ENCODE measurements at regions not wholly inside any gene's neighbourhood (a gene's known extent, or its start where the extent isn't known, plus 50 kb on each side); places are given as distances from the start of the nearest gene placed in this dataset.

- Histone ChIP-seq H3K4me3 (ENCODE audit: low read length) (no peak overlapping the region), H3K36me3 (ENCODE audit: control insufficient read depth, insufficient read depth, low read length) (no peaks in the 10 kb centered on the region), H3K9ac (ENCODE audit: low read length) (no peak overlapping the region), H3K4me1 (ENCODE audit: control insufficient read depth, insufficient read depth, low read length) (no peaks in the 10 kb centered on the region), H3K9me3 (ENCODE audit: control insufficient read depth, low read length) (no peaks in the 10 kb centered on the region), H3K27me3 (ENCODE audit: control insufficient read depth, insufficient read depth, low read length) (peaks cover 5% of the 10 kb centered on the region)
Observed at GRCh38 chr14:22149058-22149457, 440.0 kb downstream of the DAD1 start.

GRCh38 chr14:22147716-22148115 is 441.3 kb downstream of the DAD1 start:
- no peaks in the 10 kb centered on the region for H3K9me3 ChIP-seq (ENCODE audit: control insufficient read depth, low read length)
- H3K36me3 ChIP-seq (ENCODE audit: control insufficient read depth, insufficient read depth, low read length) = no peaks in the 10 kb centered on the region
- peaks cover 5% of the 10 kb centered on the region for H3K27me3 ChIP-seq (ENCODE audit: control insufficient read depth, insufficient read depth, low read length)
- no peaks in the 10 kb centered on the region for H3K4me1 ChIP-seq (ENCODE audit: control insufficient read depth, insufficient read depth, low read length)
- no peak overlapping the region for H3K9ac ChIP-seq (ENCODE audit: low read length)
- no peak overlapping the region for H3K4me3 ChIP-seq (ENCODE audit: low read length)

- Histone ChIP-seq H3K9me3 (ENCODE audit: control insufficient read depth, low read length) (no peaks in the 10 kb centered on the region), H3K4me3 (ENCODE audit: low read length) (no peak overlapping the region), H3K4me1 (ENCODE audit: control insufficient read depth, insufficient read depth, low read length) (no peaks in the 10 kb centered on the region), H3K9ac (ENCODE audit: low read length) (no peak overlapping the region), H3K36me3 (ENCODE audit: control insufficient read depth, insufficient read depth, low read length) (no peaks in the 10 kb centered on the region), H3K27me3 (ENCODE audit: control insufficient read depth, insufficient read depth, low read length) (peaks cover 5% of the 10 kb centered on the region)
Observed at GRCh38 chr14:22143363-22143762, 445.7 kb downstream of the DAD1 start.

- Histone ChIP-seq H3K4me3 (ENCODE audit: low read length) (no peak overlapping the region), H3K36me3 (ENCODE audit: control insufficient read depth, insufficient read depth, low read length) (no peaks in the 10 kb centered on the region), H3K9me3 (ENCODE audit: control insufficient read depth, low read length) (no peaks in the 10 kb centered on the region), H3K9ac (ENCODE audit: low read length) (no peak overlapping the region), H3K4me1 (ENCODE audit: control insufficient read depth, insufficient read depth, low read length) (no peaks in the 10 kb centered on the region), H3K27me3 (ENCODE audit: control insufficient read depth, insufficient read depth, low read length) (no peaks in the 10 kb centered on the region)
Observed at GRCh38 chr14:22140633-22141032, 448.4 kb downstream of the DAD1 start.

GRCh38 chr14:22131749-22132476 is 457.1 kb downstream of the DAD1 start:
- H3K4me3 ChIP-seq (ENCODE audit: low read length) = no peak overlapping the region
- H3K27me3 ChIP-seq (ENCODE audit: control insufficient read depth, insufficient read depth, low read length) = no peaks in the 10 kb centered on the region

GRCh38 chr14:22124073-22124613 is 450.5 kb upstream of the OR4E1 start:
- Histone ChIP-seq H3K9me3 (ENCODE audit: control insufficient read depth, low read length) (no peaks in the 10 kb centered on the region), H3K4me3 (ENCODE audit: low read length) (no peak overlapping the region), H3K4me1 (ENCODE audit: control insufficient read depth, insufficient read depth, low read length) (no peaks in the 10 kb centered on the region), H3K27me3 (ENCODE audit: control insufficient read depth, insufficient read depth, low read length) (no peaks in the 10 kb centered on the region), H3K36me3 (ENCODE audit: control insufficient read depth, insufficient read depth, low read length) (no peaks in the 10 kb centered on the region), H3K9ac (ENCODE audit: low read length) (no peak overlapping the region)

More at GRCh38 chr14:22131749-22132476, 457.1 kb downstream of the DAD1 start:
- Histone ChIP-seq H3K9me3 (ENCODE audit: control insufficient read depth, low read length) (no peaks in the 10 kb centered on the region), H3K4me1 (ENCODE audit: control insufficient read depth, insufficient read depth, low read length) (no peaks in the 10 kb centered on the region), H3K36me3 (ENCODE audit: control insufficient read depth, insufficient read depth, low read length) (no peaks in the 10 kb centered on the region), H3K9ac (ENCODE audit: low read length) (no peak overlapping the region)

GRCh38 chr14:22122829-22123560 is 449.4 kb upstream of the OR4E1 start:
- H3K4me3 ChIP-seq (ENCODE audit: low read length) = no peak overlapping the region
- no peaks in the 10 kb centered on the region for H3K27me3 ChIP-seq (ENCODE audit: control insufficient read depth, insufficient read depth, low read length)
- H3K4me1 ChIP-seq (ENCODE audit: control insufficient read depth, insufficient read depth, low read length) = no peaks in the 10 kb centered on the region
- H3K36me3 ChIP-seq (ENCODE audit: control insufficient read depth, insufficient read depth, low read length) = no peaks in the 10 kb centered on the region
- no peaks in the 10 kb centered on the region for H3K9me3 ChIP-seq (ENCODE audit: control insufficient read depth, low read length)
- H3K9ac ChIP-seq (ENCODE audit: low read length) = no peak overlapping the region

- Histone ChIP-seq H3K9me3 (ENCODE audit: control insufficient read depth, low read length) (no peaks in the 10 kb centered on the region), H3K4me1 (ENCODE audit: control insufficient read depth, insufficient read depth, low read length) (no peaks in the 10 kb centered on the region), H3K4me3 (ENCODE audit: low read length) (no peak overlapping the region), H3K36me3 (ENCODE audit: control insufficient read depth, insufficient read depth, low read length) (no peaks in the 10 kb centered on the region), H3K27me3 (ENCODE audit: control insufficient read depth, insufficient read depth, low read length) (no peaks in the 10 kb centered on the region), H3K9ac (ENCODE audit: low read length) (no peak overlapping the region)
Observed at GRCh38 chr14:22122227-22122818, 448.7 kb upstream of the OR4E1 start.

GRCh38 chr14:22118899-22119477 is 445.4 kb upstream of the OR4E1 start:
- Histone ChIP-seq H3K36me3 (ENCODE audit: control insufficient read depth, insufficient read depth, low read length) (no peaks in the 10 kb centered on the region), H3K27me3 (ENCODE audit: control insufficient read depth, insufficient read depth, low read length) (no peaks in the 10 kb centered on the region), H3K4me1 (ENCODE audit: control insufficient read depth, insufficient read depth, low read length) (no peaks in the 10 kb centered on the region), H3K9me3 (ENCODE audit: control insufficient read depth, low read length) (no peaks in the 10 kb centered on the region), H3K4me3 (ENCODE audit: low read length) (no peak overlapping the region), H3K9ac (ENCODE audit: low read length) (no peak overlapping the region)

- Histone ChIP-seq H3K4me1 (ENCODE audit: control insufficient read depth, insufficient read depth, low read length) (no peaks in the 10 kb centered on the region), H3K27me3 (ENCODE audit: control insufficient read depth, insufficient read depth, low read length) (no peaks in the 10 kb centered on the region), H3K9ac (ENCODE audit: low read length) (no peak overlapping the region), H3K36me3 (ENCODE audit: control insufficient read depth, insufficient read depth, low read length) (no peaks in the 10 kb centered on the region), H3K9me3 (ENCODE audit: control insufficient read depth, low read length) (no peaks in the 10 kb centered on the region), H3K4me3 (ENCODE audit: low read length) (no peak overlapping the region)
Observed at GRCh38 chr14:22113401-22113800, 439.8 kb upstream of the OR4E1 start.

GRCh38 chr14:22112004-22112403 is 438.4 kb upstream of the OR4E1 start:
- Histone ChIP-seq H3K4me1 (ENCODE audit: control insufficient read depth, insufficient read depth, low read length) (no peaks in the 10 kb centered on the region), H3K27me3 (ENCODE audit: control insufficient read depth, insufficient read depth, low read length) (no peaks in the 10 kb centered on the region), H3K9ac (ENCODE audit: low read length) (no peak overlapping the region), H3K4me3 (ENCODE audit: low read length) (no peak overlapping the region), H3K36me3 (ENCODE audit: control insufficient read depth, insufficient read depth, low read length) (no peaks in the 10 kb centered on the region), H3K9me3 (ENCODE audit: control insufficient read depth, low read length) (no peaks in the 10 kb centered on the region)

- Histone ChIP-seq H3K4me3 (ENCODE audit: low read length) (no peak overlapping the region), H3K27me3 (ENCODE audit: control insufficient read depth, insufficient read depth, low read length) (no peaks in the 10 kb centered on the region), H3K9me3 (ENCODE audit: control insufficient read depth, low read length) (no peaks in the 10 kb centered on the region), H3K9ac (ENCODE audit: low read length) (no peak overlapping the region), H3K4me1 (ENCODE audit: control insufficient read depth, insufficient read depth, low read length) (no peaks in the 10 kb centered on the region), H3K36me3 (ENCODE audit: control insufficient read depth, insufficient read depth, low read length) (no peaks in the 10 kb centered on the region)
Observed at GRCh38 chr14:22107753-22108152, 434.1 kb upstream of the OR4E1 start.

Measured in mucosa of stomach (tissue), 1 donor.